ENCODE measurements at regions not wholly inside any gene's neighbourhood (a gene's known extent, or its start where the extent isn't known, plus 50 kb on each side); places are given as distances from the start of the nearest gene placed in this dataset.

DNA sequence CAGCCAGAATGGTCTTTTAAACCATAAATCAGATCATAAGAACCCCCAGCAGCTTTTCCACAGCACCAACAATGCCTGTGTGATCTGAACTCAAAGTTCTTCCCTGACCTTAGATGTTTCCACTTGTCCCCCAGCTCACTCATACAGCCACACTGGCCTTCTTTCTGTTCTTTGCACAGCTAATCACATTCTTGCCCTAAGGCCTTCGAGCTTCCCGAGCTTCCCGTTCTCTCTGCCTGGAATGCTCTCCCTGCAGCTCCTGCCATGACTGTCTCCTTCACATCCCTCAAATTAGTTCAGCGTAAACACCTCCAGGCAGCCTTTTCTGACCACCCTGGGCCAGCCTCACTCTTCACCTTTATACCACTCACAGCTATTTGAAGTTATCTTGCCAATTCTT, 166.8 kb upstream of the NFE2L3 start:
- ChIA-PET CTCF (no interaction called here), POLR2A (no interaction called here)
- no peak for ATAC-seq (ENCODE audit: low read depth)
- peaks cover 2% of the 10 kb centered on the region for H3K9me3 Mint-ChIP-seq
- H3K4me1 Mint-ChIP-seq = no peaks in the 10 kb centered on the region
- TF ChIP-seq, protein P1, sequence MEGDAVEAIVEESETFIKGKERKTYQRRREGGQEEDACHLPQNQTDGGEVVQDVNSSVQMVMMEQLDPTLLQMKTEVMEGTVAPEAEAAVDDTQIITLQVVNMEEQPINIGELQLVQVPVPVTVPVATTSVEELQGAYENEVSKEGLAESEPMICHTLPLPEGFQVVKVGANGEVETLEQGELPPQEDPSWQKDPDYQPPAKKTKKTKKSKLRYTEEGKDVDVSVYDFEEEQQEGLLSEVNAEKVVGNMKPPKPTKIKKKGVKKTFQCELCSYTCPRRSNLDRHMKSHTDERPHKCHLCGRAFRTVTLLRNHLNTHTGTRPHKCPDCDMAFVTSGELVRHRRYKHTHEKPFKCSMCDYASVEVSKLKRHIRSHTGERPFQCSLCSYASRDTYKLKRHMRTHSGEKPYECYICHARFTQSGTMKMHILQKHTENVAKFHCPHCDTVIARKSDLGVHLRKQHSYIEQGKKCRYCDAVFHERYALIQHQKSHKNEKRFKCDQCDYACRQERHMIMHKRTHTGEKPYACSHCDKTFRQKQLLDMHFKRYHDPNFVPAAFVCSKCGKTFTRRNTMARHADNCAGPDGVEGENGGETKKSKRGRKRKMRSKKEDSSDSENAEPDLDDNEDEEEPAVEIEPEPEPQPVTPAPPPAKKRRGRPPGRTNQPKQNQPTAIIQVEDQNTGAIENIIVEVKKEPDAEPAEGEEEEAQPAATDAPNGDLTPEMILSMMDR (IDR thresholded peaks at IDR 0.05) = no peak
- no peak overlapping the region for H3K27ac Mint-ChIP-seq
- H3K36me3 Mint-ChIP-seq (ENCODE audit: low read depth) = no peaks in the 10 kb centered on the region
- DNase-seq = no peak
- intact Hi-C loops (cut with micrococcal nuclease) = no loop called here
- no peak overlapping the region for H3K4me3 Mint-ChIP-seq
- peaks cover 12% of the 10 kb centered on the region for H3K27me3 Mint-ChIP-seq

DNA sequence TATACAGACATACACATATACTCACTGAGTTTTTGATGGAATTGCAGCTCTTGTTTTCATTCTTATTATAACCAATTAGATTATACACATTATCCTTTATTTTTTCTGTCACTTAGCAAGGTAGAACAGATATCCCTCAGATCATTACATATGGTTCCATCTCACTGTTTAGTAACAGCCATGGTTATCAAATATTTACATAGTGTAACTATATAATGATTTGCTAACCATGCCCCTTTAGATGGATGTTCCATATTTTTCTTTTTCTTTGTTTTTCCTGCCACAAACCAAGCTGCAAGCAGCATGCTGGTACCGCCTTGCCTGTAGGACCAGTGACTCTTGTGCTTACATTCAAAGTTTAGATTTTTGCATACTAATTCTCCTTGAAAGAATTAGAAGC, 163.4 kb upstream of the NFE2L3 start:
- Mint-ChIP-seq H3K27ac (no peak overlapping the region), H3K4me1 (no peaks in the 10 kb centered on the region), H3K4me3 (no peak overlapping the region), H3K27me3 (peaks cover 11% of the 10 kb centered on the region), H3K9me3 (no peaks in the 10 kb centered on the region), H3K36me3 (ENCODE audit: low read depth) (no peaks in the 10 kb centered on the region)
- TF ChIP-seq, protein P1 (IDR thresholded peaks at IDR 0.05) = no peak
- ATAC-seq (ENCODE audit: low read depth) (no peak), DNase-seq (no peak)
- intact Hi-C loops (cut with micrococcal nuclease) = no loop called here
- ChIA-PET CTCF (no interaction called here), POLR2A (no interaction called here)

DNA sequence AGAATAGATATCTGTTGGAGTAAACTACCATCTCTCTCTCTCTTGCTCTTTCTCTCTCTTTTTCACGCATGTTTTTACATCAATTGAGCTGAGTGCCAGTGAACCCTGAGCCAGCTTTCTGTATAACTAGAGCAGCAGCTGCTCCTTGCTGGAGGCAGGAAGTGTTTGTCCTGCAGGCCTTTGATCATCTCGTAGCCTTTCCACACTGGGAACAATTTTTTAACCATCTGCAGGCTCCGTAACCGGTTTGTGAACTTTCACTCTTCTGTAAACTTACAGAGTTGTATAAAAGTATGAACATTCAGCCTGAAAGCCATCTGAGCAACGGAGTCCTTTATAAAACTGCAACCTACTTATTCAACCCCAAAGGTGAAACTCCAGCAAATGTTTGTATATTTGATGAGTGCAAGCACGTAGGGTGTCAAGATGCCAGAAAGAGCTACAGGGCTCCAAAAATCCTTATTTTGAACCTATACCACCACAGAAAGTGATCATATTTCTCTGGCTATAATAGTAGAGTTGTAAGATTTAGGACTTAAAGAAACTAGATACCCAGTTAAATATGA, 162.8 kb upstream of the NFE2L3 start:
- intact Hi-C loops (cut with micrococcal nuclease) = no loop called here
- no peaks in the 10 kb centered on the region for H3K4me1 Mint-ChIP-seq
- H3K9me3 Mint-ChIP-seq = no peaks in the 10 kb centered on the region
- ATAC-seq (ENCODE audit: low read depth) (no peak), DNase-seq (no peak)
- POLR2A ChIA-PET = no interaction called here
- H3K27me3 Mint-ChIP-seq = peaks cover 10% of the 10 kb centered on the region
- TF ChIP-seq, protein P1 (IDR thresholded peaks at IDR 0.05) = no peak
- no peak overlapping the region for H3K27ac Mint-ChIP-seq
- CTCF ChIA-PET = no interaction called here
- no peak overlapping the region for H3K4me3 Mint-ChIP-seq
- H3K36me3 Mint-ChIP-seq (ENCODE audit: low read depth) = no peaks in the 10 kb centered on the region

DNA sequence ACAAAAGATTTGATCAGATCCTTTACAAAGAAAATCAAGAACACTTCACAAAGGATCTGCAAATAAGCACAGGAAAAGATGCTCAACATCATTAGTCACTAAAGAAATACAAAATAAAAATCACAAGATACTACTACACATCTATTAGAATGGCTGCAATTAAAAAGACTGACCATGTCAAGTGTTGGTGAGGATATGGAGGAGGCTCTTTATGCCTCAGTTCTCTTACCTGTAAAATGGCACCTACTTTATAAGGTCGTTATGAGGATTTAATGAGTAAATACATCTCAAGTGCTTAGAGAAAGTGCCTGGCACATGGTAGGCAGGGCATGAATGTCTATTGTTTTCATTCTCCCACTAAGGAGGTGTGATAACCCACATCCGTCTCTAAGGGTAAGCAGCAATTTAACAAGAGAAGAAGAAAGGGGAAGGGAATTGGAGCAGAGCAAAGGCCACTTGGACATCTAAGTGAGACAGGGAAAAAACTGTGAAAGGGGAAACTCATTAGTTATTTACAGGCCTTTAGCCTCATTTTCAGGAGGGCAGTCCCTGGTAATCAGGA, 157.5 kb upstream of the NFE2L3 start:
- Mint-ChIP-seq H3K9me3 (peaks cover 2% of the 10 kb centered on the region), H3K27ac (no peak overlapping the region), H3K4me3 (no peak overlapping the region), H3K4me1 (no peaks in the 10 kb centered on the region), H3K27me3 (peaks cover 22% of the 10 kb centered on the region), H3K36me3 (ENCODE audit: low read depth) (no peaks in the 10 kb centered on the region)
- TF ChIP-seq, protein P1 (IDR thresholded peaks at IDR 0.05) = no peak
- ATAC-seq (ENCODE audit: low read depth) (no peak), DNase-seq (no peak)
- intact Hi-C loops (cut with micrococcal nuclease) = no loop called here
- ChIA-PET CTCF (no interaction called here), POLR2A (no interaction called here)

DNA sequence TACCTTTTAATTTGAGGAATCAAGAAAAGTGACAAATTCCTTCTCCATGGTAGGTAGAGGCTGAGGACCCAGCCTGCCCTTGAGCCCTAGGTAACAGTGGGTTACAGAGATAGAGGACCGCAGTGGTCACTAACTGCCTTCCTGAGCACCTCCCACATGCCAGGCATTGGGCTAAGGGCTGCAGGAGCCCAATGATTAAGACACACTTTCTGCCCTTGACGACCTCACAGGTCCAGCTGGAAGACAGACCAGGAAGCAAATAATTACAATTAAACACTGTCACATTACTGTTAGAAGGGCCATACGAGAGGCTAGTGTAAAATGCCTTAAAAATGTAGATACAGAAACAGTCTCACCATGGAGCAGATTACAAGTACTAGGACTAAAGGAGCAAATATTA, 156.8 kb upstream of the NFE2L3 start:
- Mint-ChIP-seq H3K4me3 (no peak overlapping the region), H3K27ac (no peak overlapping the region), H3K36me3 (ENCODE audit: low read depth) (no peaks in the 10 kb centered on the region), H3K9me3 (peaks cover 2% of the 10 kb centered on the region), H3K4me1 (no peaks in the 10 kb centered on the region), H3K27me3 (peaks cover 22% of the 10 kb centered on the region)
- TF ChIP-seq, protein P1 (IDR thresholded peaks at IDR 0.05) = no peak
- ATAC-seq (ENCODE audit: low read depth) (no peak), DNase-seq (no peak)
- ChIA-PET POLR2A (no interaction called here), CTCF (no interaction called here)
- intact Hi-C loops (cut with micrococcal nuclease) = no loop called here
